Mesenteric fat pad (tissue), 1 donor: ENCODE measurements at regions not wholly inside any gene's neighbourhood (a gene's known extent, or its start where the extent isn't known, plus 50 kb on each side); places are given as distances from the start of the nearest gene placed in this dataset.
"Not testable (repeated sequence)": the region's sequence is repeated elsewhere in the genome, so short reads cannot be mapped to it uniquely, and the experiment has no call there.

Experiments used
- DNase-seq: peaks from one replicate; pipeline ENCODE4 v3.0.0-alpha.2; 2020; ENCODE audit warnings: low spot score
- donor health status: DM: yes; HTN: yes; CAD: no.

GRCh38 chr6:26799903-26800633 is 140.5 kb upstream of the ZNF322 start:
- DNase-seq = not testable (repeated sequence)

GRCh38 chr6:26803762-26804161 is 144.2 kb upstream of the ZNF322 start:
- not testable (repeated sequence) for DNase-seq

GRCh38 chr6:26811486-26812116 is 152.1 kb upstream of the ZNF322 start:
- DNase-seq = not testable (repeated sequence)

GRCh38 chr6:26818640-26819225 is 159.2 kb upstream of the ZNF322 start:
- not testable (repeated sequence) for DNase-seq

- DNase-seq = not testable (repeated sequence)
These were observed 168.4 kb upstream of the ZNF322 start for GRCh38 chr6:26827965-26828364.

- not testable (repeated sequence) for DNase-seq
These were observed 169.9 kb upstream of the ZNF322 start for GRCh38 chr6:26829480-26829879.

- not testable (repeated sequence) for DNase-seq
These were observed 171.4 kb upstream of the ZNF322 start for GRCh38 chr6:26830992-26831391.

GRCh38 chr6:26835707-26836106 is 176.2 kb upstream of the ZNF322 start:
- not testable (repeated sequence) for DNase-seq

GRCh38 chr6:26836657-26837056 is 177.1 kb upstream of the ZNF322 start:
- DNase-seq = not testable (repeated sequence)

GRCh38 chr6:26844823-26845222 is 185.3 kb upstream of the ZNF322 start:
- DNase-seq = not testable (repeated sequence)

GRCh38 chr6:26857289-26857688 is 197.7 kb upstream of the ZNF322 start:
- not testable (repeated sequence) for DNase-seq

GRCh38 chr6:26859067-26859770 is 199.7 kb upstream of the ZNF322 start:
- not testable (repeated sequence) for DNase-seq

- not testable (repeated sequence) for DNase-seq
These were observed 200.2 kb upstream of the ZNF322 start for GRCh38 chr6:26859771-26860163.

GRCh38 chr6:26861913-26862312 is 202.4 kb upstream of the ZNF322 start:
- not testable (repeated sequence) for DNase-seq

GRCh38 chr6:26863641-26864040 is 204.1 kb upstream of the ZNF322 start:
- DNase-seq = not testable (repeated sequence)

GRCh38 chr6:26898785-26899184 is 239.2 kb upstream of the ZNF322 start:
- DNase-seq = not testable (repeated sequence)

- DNase-seq = not testable (repeated sequence)
These were observed 264.7 kb upstream of the ZNF322 start for GRCh38 chr6:26924206-26924605.

GRCh38 chr6:26928190-26928589 is 268.6 kb upstream of the ZNF322 start:
- not testable (repeated sequence) for DNase-seq

GRCh38 chr6:26937258-26937657 is 277.7 kb upstream of the ZNF322 start:
- DNase-seq = not testable (repeated sequence)

- not testable (repeated sequence) for DNase-seq
These were observed 291.7 kb upstream of the ZNF322 start for GRCh38 chr6:26951211-26951610.

- DNase-seq = not testable (repeated sequence)
These were observed 291.4 kb upstream of the PRSS16 start for GRCh38 chr6:26956078-26956600.
